Adrenal gland (tissue), 9 donors: ENCODE measurements at regions not wholly inside any gene's neighbourhood (a gene's known extent, or its start where the extent isn't known, plus 50 kb on each side); places are given as distances from the start of the nearest gene placed in this dataset.

Source experiments
- DNase-seq, 7 donors: peaks; one replicate each; pipeline ENCODE4 v3.0.0-alpha.2; 2019 to 2020
- H3K27ac ChIP-seq, 5 donors: fragments of 200-600 bp; sonication (generic) in 4 of 5; 1 replicate in 3 of 5; 2 replicates in 2 of 5; pipeline versions ENCODE4 v1.5.1 to v1.8.0; 2016 to 2020; ENCODE audit warnings: mild to moderate bottlenecking in 1 of 5
- H3K27me3 ChIP-seq: fragments of 200-600 bp; 2 replicates; pipeline ENCODE4 v1.8.0; 2021
- H3K36me3 ChIP-seq, 2 donors: fragments of 200-600 bp; replicated peaks in 1 of 2; 1 replicate in 1 of 2; 2 replicates in 1 of 2; pipeline versions ENCODE4 v1.5.1 to v1.8.0; 2018 to 2022
- H3K4me1 ChIP-seq, 2 donors: fragments of 200-600 bp; replicated peaks in 1 of 2; 1 replicate in 1 of 2; 2 replicates in 1 of 2; pipeline versions ENCODE4 v1.5.1 to v1.8.0; 2018 to 2021
- H3K4me3 ChIP-seq, 4 donors: fragments of 200-600 bp; sonication (generic) in 3 of 4; one replicate each; pipeline ENCODE4 v1.5.1; 2016 to 2018
- H3K9me3 ChIP-seq, 3 donors: fragments of 200-600 bp; sonication (generic) in 1 of 3; replicated peaks in 1 of 3; 1 replicate in 2 of 3; 2 replicates in 1 of 3; pipeline versions ENCODE4 v1.5.1 to v1.8.0; 2016 to 2021
- CTCF ChIP-seq, 6 experiments: fragments of 450-650 bp in 4 of 6; fragments of 200-600 bp in 2 of 6; sonication (generic) in 1 of 6; IDR thresholded peaks; 1 replicate in 5 of 6; 2 replicates in 1 of 6; pipeline versions ENCODE4 v1.5.1 to v1.8.0; 2016 to 2021; ENCODE audit warnings: antibody characterized with exemption in 6 of 6, mild to moderate bottlenecking in 2 of 6, moderate library complexity in 1 of 6
- POLR2A ChIP-seq, 2 donors: fragments of 450-650 bp; IDR thresholded peaks; one replicate each; pipeline ENCODE4 v1.6.1; 2017; ENCODE audit warnings: antibody characterized with exemption in 2 of 2, mild to moderate bottlenecking in 2 of 2, moderate library complexity in 1 of 2
- WGBS, 4 donors: extraction: QIAGEN DNeasy Blood & Tissue Kit in 2 of 4; methylation state at CpG; one replicate each; pipeline versions ENCODE4 v1.1.5 to v1.1.7; 2013 to 2017; 5-methylcytosine and 5-hydroxymethylcytosine counted together
- intact Hi-C, 2 donors: fragments of 100-400 bp; cut with DNase I; formaldehyde crosslinking; loops; one replicate each; pipeline versions ENCODE4 v1.14.1 to v1.15.0; 2022 to 2023
- donor health status: healthy with polysubstance abuse.
- donor health status: Bipolar disorder and iron deficiency.
- donor health status: DM: yes; HTN: yes; CAD: no.
- donor health status: DM: no; HTN: no; CAD: no.
- donor health status: DM: no; HTN: no; CAD: no.

GRCh38 chr11:29119116-29119515 is 897.7 kb downstream of the KCNA4 start:
- intact Hi-C loops = no loop called here
- no peak overlapping the region for H3K4me3 ChIP-seq
- no peaks in the 10 kb centered on the region for H3K9me3 ChIP-seq
- no peak overlapping the region for H3K27ac ChIP-seq
- no peaks in the 10 kb centered on the region for H3K36me3 ChIP-seq
- no peak for DNase-seq
- 66 to 91% (median 85%) methylated on average over 1 of the region's 1 CpG for WGBS, 4 donors
- H3K27me3 ChIP-seq = no peaks in the 10 kb centered on the region
- no peaks in the 10 kb centered on the region for H3K4me1 ChIP-seq
- TF ChIP-seq POLR2A (IDR thresholded peaks at IDR 0.05) = no peak
- no peak for TF ChIP-seq CTCF (IDR thresholded peaks at IDR 0.05)

- 55 to 77% (median 66%) methylated on average over 3 of the region's 3 CpGs for whole genome bisulfite sequencing, 4 donors
- Histone ChIP-seq H3K27ac (no peak overlapping the region), H3K4me1 (no peaks in the 10 kb centered on the region), H3K27me3 (no peaks in the 10 kb centered on the region), H3K4me3 (no peak overlapping the region), H3K9me3 (no peaks in the 10 kb centered on the region), H3K36me3 (no peaks in the 10 kb centered on the region)
- DNase-seq = no peak
- intact Hi-C loops = no loop called here
- no peak for TF ChIP-seq CTCF (IDR thresholded peaks at IDR 0.05)
- no peak for TF ChIP-seq POLR2A (IDR thresholded peaks at IDR 0.05)
These were observed 915.9 kb downstream of the KCNA4 start for GRCh38 chr11:29100967-29101366.

GRCh38 chr11:29095821-29096220 is 921.0 kb downstream of the KCNA4 start:
- Histone ChIP-seq H3K9me3 (no peaks in the 10 kb centered on the region), H3K27ac (no peak overlapping the region), H3K4me3 (no peak overlapping the region), H3K36me3 (no peaks in the 10 kb centered on the region), H3K27me3 (no peaks in the 10 kb centered on the region), H3K4me1 (no peaks in the 10 kb centered on the region)
- TF ChIP-seq POLR2A (IDR thresholded peaks at IDR 0.05) = no peak
- TF ChIP-seq CTCF (IDR thresholded peaks at IDR 0.05) = no peak
- intact Hi-C loops = no loop called here
- no peak for DNase-seq
- WGBS, 4 donors = 59 to 87% (median 80%) methylated on average over 1 of the region's 1 CpG

GRCh38 chr11:29093416-29094120 is 923.3 kb downstream of the KCNA4 start:
- no peak for TF ChIP-seq POLR2A (IDR thresholded peaks at IDR 0.05)
- no peak for TF ChIP-seq CTCF (IDR thresholded peaks at IDR 0.05)
- Histone ChIP-seq H3K4me3 (no peak overlapping the region), H3K9me3 (no peaks in the 10 kb centered on the region), H3K36me3 (no peaks in the 10 kb centered on the region), H3K4me1 (no peaks in the 10 kb centered on the region), H3K27ac (no peak overlapping the region), H3K27me3 (no peaks in the 10 kb centered on the region)
- no peak for DNase-seq
- WGBS, 4 donors = 56 to 83% (median 79%) methylated on average over 1 of the region's 1 CpG
- intact Hi-C loops = no loop called here
